ENCODE measurements at regions not wholly inside any gene's neighbourhood (a gene's known extent, or its start where the extent isn't known, plus 50 kb on each side); places are given as distances from the start of the nearest gene placed in this dataset.
"Not testable (repeated sequence)": the region's sequence is repeated elsewhere in the genome, so short reads cannot be mapped to it uniquely, and the experiment has no call there.

- no peak for DNase-seq (ENCODE audit: low read depth)
These were observed 316.3 kb upstream of the MGAT4C start for GRCh38 chr12:86572455-86572854.

DNA sequence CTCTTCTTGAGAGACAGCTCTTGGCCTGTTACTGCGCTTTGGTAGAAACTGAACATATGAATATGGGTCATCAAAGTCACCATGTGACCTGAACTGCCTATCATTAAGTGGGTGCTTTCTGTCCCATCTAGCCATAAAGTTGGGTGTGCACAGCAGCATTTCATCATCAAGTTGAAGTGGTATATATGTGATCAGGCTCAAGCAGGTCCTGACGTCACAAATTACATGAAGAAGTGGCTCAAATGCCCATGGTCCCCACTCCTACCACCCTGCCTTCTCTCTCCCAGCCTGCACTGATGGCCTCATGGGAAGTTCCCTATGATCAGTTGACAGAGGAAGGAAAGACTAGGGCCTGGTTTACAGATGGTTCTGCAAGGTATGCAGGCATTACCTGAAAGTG, 308.8 kb upstream of the MGAT4C start:
- DNase-seq (ENCODE audit: low read depth): no peak

- DNase-seq (ENCODE audit: low read depth): not testable (repeated sequence)
These were observed 299.3 kb upstream of the MGAT4C start for GRCh38 chr12:86555491-86555890.

- no peak for DNase-seq (ENCODE audit: low read depth)
These were observed 295.0 kb upstream of the MGAT4C start for GRCh38 chr12:86551146-86551571.

- DNase-seq (ENCODE audit: low read depth): no peak
These were observed 294.3 kb upstream of the MGAT4C start for GRCh38 chr12:86550218-86551145.

GRCh38 chr12:86543716-86544115, 287.5 kb upstream of the MGAT4C start:
- DNase-seq (ENCODE audit: low read depth): no peak

GRCh38 chr12:86530996-86531655, 274.9 kb upstream of the MGAT4C start:
- no peak for DNase-seq (ENCODE audit: low read depth)

GRCh38 chr12:86526060-86526595, 269.9 kb upstream of the MGAT4C start:
- DNase-seq (ENCODE audit: low read depth): no peak

- DNase-seq (ENCODE audit: low read depth): no peak
These were observed 267.7 kb upstream of the MGAT4C start for GRCh38 chr12:86523844-86524243.

- no peak for DNase-seq (ENCODE audit: low read depth)
These were observed 265.7 kb upstream of the MGAT4C start for GRCh38 chr12:86521870-86522269.

DNA sequence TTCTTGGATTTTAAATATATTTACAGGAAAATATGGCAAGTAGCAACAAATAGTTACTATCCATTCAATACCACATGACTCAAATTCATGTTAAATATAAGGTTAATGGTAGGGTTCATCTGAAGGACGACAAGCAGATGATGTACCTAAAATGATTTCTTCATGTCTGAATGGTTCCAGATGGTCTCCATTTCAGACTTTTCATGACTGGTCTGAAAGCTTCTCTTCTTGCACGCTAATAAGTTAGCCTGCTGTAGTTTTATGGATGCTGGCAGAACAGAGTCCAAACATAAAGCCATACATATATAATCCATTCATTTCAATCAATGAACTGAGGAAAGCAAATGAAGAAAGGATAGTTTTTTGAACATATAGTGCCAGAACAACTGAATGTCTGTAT, 257.0 kb upstream of the MGAT4C start:
- DNase-seq (ENCODE audit: low read depth): no peak

DNA sequence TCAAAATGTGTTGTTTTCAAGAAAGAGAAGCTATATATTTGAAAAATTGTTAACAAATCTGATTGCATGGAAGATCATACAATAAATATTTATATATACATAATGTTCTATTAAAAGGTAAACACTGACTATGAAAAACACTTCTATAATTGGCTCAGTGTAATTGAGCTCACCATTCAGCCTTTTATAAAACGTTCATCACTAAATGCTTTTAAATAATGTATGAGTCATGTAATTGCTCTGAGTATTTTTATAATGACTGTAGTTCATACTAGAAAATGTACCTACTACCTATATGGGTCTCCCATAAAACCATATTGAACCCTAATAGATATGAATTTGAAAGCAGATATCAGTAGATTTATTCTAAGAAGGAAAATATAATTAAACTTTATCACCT, 240.4 kb upstream of the MGAT4C start:
- DNase-seq (ENCODE audit: low read depth): no peak

GRCh38 chr12:86484473-86484872, 228.3 kb upstream of the MGAT4C start:
- DNase-seq (ENCODE audit: low read depth): no peak

- no peak for DNase-seq (ENCODE audit: low read depth)
These were observed 217.0 kb upstream of the MGAT4C start for GRCh38 chr12:86473231-86473630.

- no peak for DNase-seq (ENCODE audit: low read depth)
These were observed 200.6 kb upstream of the MGAT4C start for GRCh38 chr12:86456776-86457175.

DNA sequence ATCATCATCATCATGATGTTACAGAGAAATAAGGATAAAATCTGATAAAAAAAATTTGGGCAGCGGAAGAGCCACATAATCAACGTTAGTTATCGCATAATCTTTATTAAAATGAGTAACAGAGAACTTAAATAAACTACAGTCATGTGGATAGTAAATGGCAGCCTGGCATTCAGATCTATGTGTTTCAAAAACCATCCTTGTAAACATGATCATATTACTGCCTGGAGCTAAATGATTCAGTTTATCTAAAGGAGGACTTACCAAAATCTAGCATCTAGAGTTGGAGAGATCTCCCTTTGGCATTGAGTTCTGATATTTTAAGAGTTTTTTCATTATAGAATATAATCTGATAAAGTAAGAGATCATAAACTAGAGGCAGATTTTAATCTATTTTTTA, 200.1 kb upstream of the MGAT4C start:
- DNase-seq (ENCODE audit: low read depth): no peak

DNA sequence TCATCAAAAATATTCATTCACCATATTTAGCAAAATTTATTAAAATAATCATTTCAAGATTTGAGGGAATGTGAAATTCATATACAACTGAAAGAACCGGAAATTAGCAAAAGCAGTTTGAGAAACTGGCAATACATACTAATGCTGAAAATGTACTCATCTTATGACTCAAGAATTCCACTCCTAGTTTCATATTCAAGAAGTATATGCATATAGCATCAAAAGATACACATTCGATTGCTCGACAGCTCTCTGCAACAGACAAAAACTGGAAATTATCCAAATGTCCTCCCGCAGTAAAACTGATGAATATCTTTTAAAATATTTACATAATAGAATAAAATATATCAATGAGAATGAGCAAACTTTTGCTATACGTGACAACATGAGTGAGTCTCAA, 189.2 kb upstream of the MGAT4C start:
- DNase-seq (ENCODE audit: low read depth): no peak

GRCh38 chr12:86435053-86435452, 178.9 kb upstream of the MGAT4C start:
- DNase-seq (ENCODE audit: low read depth): no peak

- DNase-seq (ENCODE audit: low read depth): no peak
These were observed 173.6 kb upstream of the MGAT4C start for GRCh38 chr12:86429824-86430223.

- DNase-seq (ENCODE audit: low read depth): no peak
These were observed 165.1 kb upstream of the MGAT4C start for GRCh38 chr12:86421333-86421732.

- DNase-seq (ENCODE audit: low read depth): no peak
These were observed 158.0 kb upstream of the MGAT4C start for GRCh38 chr12:86414201-86414600.

DNA sequence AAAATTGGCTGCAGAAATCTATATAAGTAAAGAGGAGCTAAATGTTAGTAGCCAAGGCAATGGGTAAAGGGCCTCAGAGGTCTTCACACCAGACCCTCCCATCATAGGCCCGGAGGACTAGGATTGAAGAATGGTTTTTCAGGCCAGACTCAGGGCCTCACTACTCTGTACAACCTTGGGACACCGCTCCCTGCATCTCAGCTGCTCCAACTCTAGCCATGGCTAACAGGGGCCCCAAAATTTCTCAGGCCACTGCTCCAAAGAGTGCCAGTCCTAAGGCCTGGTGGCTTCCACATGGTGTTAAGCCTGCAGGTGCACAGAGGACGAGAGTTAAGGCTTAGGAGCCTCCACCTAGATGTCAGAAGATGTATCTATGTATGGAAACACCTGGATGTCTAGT, 155.5 kb upstream of the MGAT4C start:
- DNase-seq (ENCODE audit: low read depth): no peak

- DNase-seq (ENCODE audit: low read depth): no peak
These were observed 151.5 kb upstream of the MGAT4C start for GRCh38 chr12:86407620-86408208.

Data from CMK (cell line).